AG04450 (cell line): ENCODE measurements at regions not wholly inside any gene's neighbourhood (a gene's known extent, or its start where the extent isn't known, plus 50 kb on each side); places are given as distances from the start of the nearest gene placed in this dataset.

Source experiments
- CTCF ChIA-PET: fragments of 300-600, 350-600 bp; formaldehyde crosslinking; extraction: SDS; loops from one replicate; lab custom pipeline; 2022; ENCODE audit warnings: antibody characterized with exemption, inconsistent platforms; lab: Charles Lee
- POLR2A ChIA-PET: fragments of 350-600 bp; formaldehyde crosslinking; extraction: SDS; loops from one replicate; lab custom pipeline; 2021; ENCODE audit warnings: antibody characterized with exemption, inconsistent platforms; lab: Yijun Ruan, JAX
- DNase-seq: peaks from one replicate; pipeline ENCODE4 v3.0.0-alpha.2; 2011; ENCODE audit warnings: low read depth, low spot score
- H3K27ac ChIP-seq: one replicate; pipeline ENCODE4 v1.5.1; 2012; ENCODE audit warnings: low read depth, low read length, control low read depth
- H3K27me3 ChIP-seq: one replicate; pipeline ENCODE4 v1.6.0; 2012; ENCODE audit warnings: low read length; ENCODE audit not compliant: control insufficient read depth, insufficient read depth
- H3K4me3 ChIP-seq: 2 replicates; pipeline ENCODE4 v1.5.1; 2011; ENCODE audit warnings: mild to moderate bottlenecking, low read depth, low read length, control low read depth
- H3K9me3 ChIP-seq: 2 replicates; pipeline ENCODE4 v1.5.1; 2012; ENCODE audit warnings: low read length; ENCODE audit not compliant: control insufficient read depth, insufficient read depth
- CTCF ChIP-seq: IDR thresholded peaks from 2 replicates; pipeline ENCODE4 v1.5.1; 2011; ENCODE audit warnings: low read depth, low read length, control low read depth, inconsistent platforms

GRCh38 chr13:105762096-105762495 lies 773.4 kb downstream of the EFNB2 start:
- CTCF ChIA-PET, result no interaction called here
- no peaks in the 10 kb centered on the region for H3K27me3 ChIP-seq
- no peaks in the 10 kb centered on the region for H3K9me3 ChIP-seq
- POLR2A ChIA-PET, result no interaction called here
- no peak overlapping the region for H3K4me3 ChIP-seq
- no peak for DNase-seq
- H3K27ac ChIP-seq, result no peak overlapping the region
- TF ChIP-seq CTCF, result no peak

GRCh38 chr13:105758918-105759860 lies 776.3 kb downstream of the EFNB2 start:
- ChIA-PET CTCF (interaction anchor here (0.5 kb wide), 1 partner anchor 772 kb away, joined by 3 read pairs; no protein-coding TSS in a partner anchor), POLR2A (no interaction called here)
- Histone ChIP-seq H3K27me3 (no peaks in the 10 kb centered on the region), H3K9me3 (no peaks in the 10 kb centered on the region), H3K4me3 (no peak overlapping the region), H3K27ac (no peak overlapping the region)
- no peak for TF ChIP-seq CTCF
- no peak for DNase-seq

- no peak for TF ChIP-seq CTCF
Measured at GRCh38 chr13:105740739-105741138, 794.7 kb downstream of the EFNB2 start.

GRCh38 chr13:105737688-105738087 lies 797.8 kb downstream of the EFNB2 start:
- POLR2A ChIA-PET, result no interaction called here

More at GRCh38 chr13:105740739-105741138, 794.7 kb downstream of the EFNB2 start:
- ChIA-PET POLR2A (no interaction called here), CTCF (no interaction called here)
- H3K27me3 ChIP-seq, result no peaks in the 10 kb centered on the region
- no peaks in the 10 kb centered on the region for H3K9me3 ChIP-seq
- no peak for DNase-seq
- H3K27ac ChIP-seq, result no peak overlapping the region
- H3K4me3 ChIP-seq, result no peak overlapping the region

More at GRCh38 chr13:105737688-105738087, 797.8 kb downstream of the EFNB2 start:
- CTCF ChIA-PET, result no interaction called here
- H3K27ac ChIP-seq, result no peak overlapping the region
- DNase-seq, result no peak
- H3K4me3 ChIP-seq, result no peak overlapping the region
- no peaks in the 10 kb centered on the region for H3K27me3 ChIP-seq
- no peak for TF ChIP-seq CTCF
- H3K9me3 ChIP-seq, result no peaks in the 10 kb centered on the region
